Transverse colon (tissue), 4 donors: ENCODE measurements at regions not wholly inside any gene's neighbourhood (a gene's known extent, or its start where the extent isn't known, plus 50 kb on each side); places are given as distances from the start of the nearest gene placed in this dataset.

ENCODE experiments used
- DNase-seq: peaks from one replicate; pipeline ENCODE4 v3.0.0-alpha.2; 2019
- H3K27ac ChIP-seq, 4 donors: fragments of 200-600 bp; sonication (generic); 2 replicates each; pipeline ENCODE4 v1.5.1; 2016 to 2018; ENCODE audit warnings: inconsistent platforms in 4 of 4
- H3K27me3 ChIP-seq: fragments of 200-600 bp; sonication (generic); 2 replicates; pipeline ENCODE4 v1.5.1; 2017; ENCODE audit warnings: inconsistent platforms
- H3K36me3 ChIP-seq, 4 donors: fragments of 200-600 bp; sonication (generic); 2 replicates each; pipeline ENCODE4 v1.5.1; 2017 to 2019; ENCODE audit warnings: inconsistent platforms in 4 of 4
- H3K4me1 ChIP-seq, 4 donors: fragments of 200-600 bp; sonication (generic); 2 replicates each; pipeline ENCODE4 v1.5.1; 2017 to 2020; ENCODE audit warnings: inconsistent platforms in 4 of 4
- H3K4me3 ChIP-seq, 4 donors: fragments of 200-600 bp; sonication (generic); 1 replicate in 1 of 4; 2 replicates in 3 of 4; pipeline versions ENCODE4 v1.5.1 to v1.6.1; 2017 to 2019; ENCODE audit warnings: inconsistent platforms in 4 of 4
- H3K9me3 ChIP-seq, 2 donors: fragments of 200-600 bp; sonication (generic); 2 replicates each; pipeline ENCODE4 v1.5.1; 2017 to 2019; ENCODE audit warnings: inconsistent platforms in 2 of 2
- EP300 ChIP-seq: sonication (generic); formaldehyde crosslinking; IDR thresholded peaks from one replicate; pipeline ENCODE4 v1.6.1; 2017; ENCODE audit warnings: antibody characterized with exemption, low read depth
- POLR2A ChIP-seq: fragments of 450-650 bp; IDR thresholded peaks from one replicate; pipeline ENCODE4 v1.6.1; 2016; ENCODE audit warnings: antibody characterized with exemption, mild to moderate bottlenecking, moderate library complexity
- POLR2AphosphoS5 ChIP-seq, 3 donors: sonication (generic); formaldehyde crosslinking; IDR thresholded peaks; one replicate each; pipeline ENCODE4 v1.6.1; 2016; ENCODE audit warnings: antibody characterized with exemption in 3 of 3
- WGBS, 2 donors: methylation state at CpG; one replicate each; pipeline ENCODE4 v1.1.5; 2018; ENCODE audit warnings: low coverage in 1 of 2; 5-methylcytosine and 5-hydroxymethylcytosine counted together
- in situ Hi-C, 4 donors: fragments of 200-750 bp; cut with MboI; loops; one replicate each; pipeline versions ENCODE4 v1.15.0 to v1.15.1; 2017; ENCODE audit warnings: low sequenced_read_pairs in 3 of 4, low pct_ligation_motif_present in 1 of 4, low pct_unique_long_range_greater_than_20kb in 1 of 4
- intact Hi-C: fragments of 100-400 bp; cut with DNase I; formaldehyde crosslinking; loops from one replicate; pipeline ENCODE4 v1.15.1; 2023; ENCODE audit warnings: low total_unique reads
- TF ChIP-seq, protein P1 (sequence below), 5 experiments: fragments of 200-600 bp in 3 of 5; fragments of 450-650 bp in 2 of 5; sonication (generic) in 3 of 5; IDR thresholded peaks; 1 replicate in 2 of 5; 2 replicates in 3 of 5; pipeline ENCODE4 v1.5.1; 2016 to 2017; ENCODE audit warnings: antibody characterized with exemption in 5 of 5, inconsistent platforms in 3 of 5, mild to moderate bottlenecking in 2 of 5, moderate library complexity in 1 of 5

DNA sequence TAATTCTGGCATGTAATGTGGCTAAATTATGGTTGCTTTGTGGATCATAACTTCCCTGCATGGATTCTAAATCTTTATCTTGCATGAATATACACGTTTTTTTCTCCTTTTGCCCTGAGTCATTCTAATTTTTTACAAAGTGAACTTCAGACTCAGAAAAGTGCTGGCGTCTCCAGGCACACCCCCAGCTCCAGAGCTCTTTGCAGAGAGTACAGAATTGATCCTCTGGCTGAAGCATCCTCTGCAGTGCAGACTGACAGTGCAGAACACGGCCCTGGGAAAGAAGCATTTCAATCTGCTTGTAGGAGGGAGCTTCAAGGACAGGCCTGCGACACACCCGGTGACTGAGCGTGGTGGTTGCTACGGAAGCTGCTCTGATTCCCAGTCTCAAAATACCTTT lies 228.1 kb downstream of the FGF9 start:
- WGBS, 2 donors, result 21 to 47% methylated on average over 2 to 7 of the region's 7 CpGs
- in situ Hi-C loops, result no loop called here
- no peaks in the 10 kb centered on the region for H3K27me3 ChIP-seq
- no peak for DNase-seq
- TF ChIP-seq, protein P1, sequence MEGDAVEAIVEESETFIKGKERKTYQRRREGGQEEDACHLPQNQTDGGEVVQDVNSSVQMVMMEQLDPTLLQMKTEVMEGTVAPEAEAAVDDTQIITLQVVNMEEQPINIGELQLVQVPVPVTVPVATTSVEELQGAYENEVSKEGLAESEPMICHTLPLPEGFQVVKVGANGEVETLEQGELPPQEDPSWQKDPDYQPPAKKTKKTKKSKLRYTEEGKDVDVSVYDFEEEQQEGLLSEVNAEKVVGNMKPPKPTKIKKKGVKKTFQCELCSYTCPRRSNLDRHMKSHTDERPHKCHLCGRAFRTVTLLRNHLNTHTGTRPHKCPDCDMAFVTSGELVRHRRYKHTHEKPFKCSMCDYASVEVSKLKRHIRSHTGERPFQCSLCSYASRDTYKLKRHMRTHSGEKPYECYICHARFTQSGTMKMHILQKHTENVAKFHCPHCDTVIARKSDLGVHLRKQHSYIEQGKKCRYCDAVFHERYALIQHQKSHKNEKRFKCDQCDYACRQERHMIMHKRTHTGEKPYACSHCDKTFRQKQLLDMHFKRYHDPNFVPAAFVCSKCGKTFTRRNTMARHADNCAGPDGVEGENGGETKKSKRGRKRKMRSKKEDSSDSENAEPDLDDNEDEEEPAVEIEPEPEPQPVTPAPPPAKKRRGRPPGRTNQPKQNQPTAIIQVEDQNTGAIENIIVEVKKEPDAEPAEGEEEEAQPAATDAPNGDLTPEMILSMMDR (IDR thresholded peaks at IDR 0.05), result no peak
- no peak for TF ChIP-seq EP300
- no peak for TF ChIP-seq POLR2A
- TF ChIP-seq POLR2AphosphoS5 (IDR thresholded peaks at IDR 0.05), result no peak
- intact Hi-C loops, result no loop called here
- H3K4me1 ChIP-seq, result peaks cover 3 to 29% (median 6%) of the 10 kb centered on the region in 4 donors
- no peaks in the 10 kb centered on the region for H3K36me3 ChIP-seq
- no peak overlapping the region for H3K4me3 ChIP-seq
- H3K9me3 ChIP-seq, result no peaks in the 10 kb centered on the region
- no peak overlapping the region for H3K27ac ChIP-seq

GRCh38 chr13:21901336-21901735 lies 230.5 kb downstream of the FGF9 start:
- in situ Hi-C loops (no loop called here), intact Hi-C loops (no loop called here)
- no peak overlapping the region for H3K27ac ChIP-seq

DNA sequence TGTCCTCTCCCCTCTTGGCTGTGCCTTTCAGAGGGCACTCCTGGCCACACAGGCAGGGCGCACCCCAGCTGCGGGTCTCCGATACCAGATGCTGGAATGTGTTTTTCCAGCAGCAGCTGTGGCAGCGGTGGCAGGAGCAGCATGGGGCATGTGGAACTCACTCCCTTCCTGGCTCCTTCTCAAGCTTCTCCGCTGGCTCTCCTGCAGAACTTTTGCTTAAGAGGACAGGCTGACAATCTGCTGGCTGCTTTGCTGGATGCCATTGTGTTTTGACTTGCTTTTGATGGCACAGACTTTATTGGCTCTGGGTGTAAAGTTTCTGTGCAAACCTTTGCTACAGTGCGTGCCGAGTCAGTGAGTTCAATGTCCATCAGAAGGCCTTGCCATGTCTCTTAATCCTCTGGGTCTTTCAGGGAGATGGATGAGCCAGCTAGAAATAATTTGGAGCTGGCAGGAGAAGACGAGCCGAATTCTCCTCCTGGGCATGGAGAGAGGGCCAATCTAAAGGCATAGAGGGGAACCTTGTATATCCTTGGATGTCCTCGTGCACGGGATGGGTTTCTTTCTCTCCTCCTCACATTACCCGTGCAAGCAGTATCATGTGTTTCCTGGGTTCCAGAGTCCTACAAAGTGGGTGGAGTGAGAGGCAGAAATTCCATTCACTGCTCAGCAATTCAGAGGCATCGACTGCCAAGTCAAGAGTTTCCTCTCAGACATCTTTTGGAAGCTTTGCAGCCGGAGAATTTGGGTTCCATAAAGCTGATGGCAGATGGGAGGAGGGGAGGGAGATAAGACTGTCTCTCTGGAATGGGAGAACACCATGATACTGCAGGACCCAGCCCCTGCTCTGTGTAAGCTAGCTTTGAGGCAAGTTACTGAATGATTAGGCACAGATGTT lies 231.2 kb downstream of the FGF9 start:
- in situ Hi-C loops, result no loop called here

More at GRCh38 chr13:21901336-21901735, 230.5 kb downstream of the FGF9 start:
- Histone ChIP-seq H3K36me3 (no peaks in the 10 kb centered on the region), H3K9me3 (no peaks in the 10 kb centered on the region), H3K4me1 (peaks cover 0 to 12% (median 0%) of the 10 kb centered on the region in 4 donors), H3K4me3 (no peak overlapping the region), H3K27me3 (no peaks in the 10 kb centered on the region)
- no peak for DNase-seq
- TF ChIP-seq, protein P1 (IDR thresholded peaks at IDR 0.05), result no peak
- no peak for TF ChIP-seq POLR2A
- no peak for TF ChIP-seq POLR2AphosphoS5 (IDR thresholded peaks at IDR 0.05)
- WGBS, 2 donors, result 81 to 100% methylated on average over 2 of the region's 2 CpGs

GRCh38 chr13:21902709-21903098 lies 231.8 kb downstream of the FGF9 start:
- WGBS, 2 donors, result 47 to 59% methylated on average over 5 to 8 of the region's 8 CpGs
- peaks cover 0 to 11% (median 0%) of the 10 kb centered on the region in 4 donors for H3K4me1 ChIP-seq
- peak overlapping the region in 1 of 4 donors; percentile 5 for H3K27ac ChIP-seq
- no peak for DNase-seq
- in situ Hi-C loops (no loop called here), intact Hi-C loops (no loop called here)
- H3K27me3 ChIP-seq, result no peaks in the 10 kb centered on the region
- no peaks in the 10 kb centered on the region for H3K9me3 ChIP-seq
- H3K4me3 ChIP-seq, result no peak overlapping the region
- no peaks in the 10 kb centered on the region for H3K36me3 ChIP-seq
- TF ChIP-seq POLR2AphosphoS5 (IDR thresholded peaks at IDR 0.05), result no peak
- no peak for TF ChIP-seq EP300
- TF ChIP-seq POLR2A, result no peak
- TF ChIP-seq, protein P1 (IDR thresholded peaks at IDR 0.05), result no peak

More for the DNA sequence above, 231.2 kb downstream of the FGF9 start:
- no peaks in the 10 kb centered on the region for H3K9me3 ChIP-seq
- H3K4me1 ChIP-seq, result peaks cover 0 to 11% (median 0%) of the 10 kb centered on the region in 4 donors
- intact Hi-C loops, result no loop called here
- no peaks in the 10 kb centered on the region for H3K36me3 ChIP-seq
- WGBS, 2 donors, result 33 to 70% methylated on average over 3 to 14 of the region's 14 CpGs
- no peak for TF ChIP-seq EP300
- TF ChIP-seq POLR2AphosphoS5 (IDR thresholded peaks at IDR 0.05), result no peak
- TF ChIP-seq POLR2A, result no peak
- TF ChIP-seq, protein P1 (IDR thresholded peaks at IDR 0.05), result no peak
- no peaks in the 10 kb centered on the region for H3K27me3 ChIP-seq
- DNase-seq, result no peak
- peak overlapping the region in 1 of 4 donors; percentile 5 for H3K27ac ChIP-seq
- H3K4me3 ChIP-seq, result no peak overlapping the region
